Dendritic cell treated with granulocyte-macrophage colony-stimulating factor and Interleukin-4, amounts not matched to agents 40 ng/mL and 50 ng/mL, for 4 days (primary cell): ENCODE measurements at regions not wholly inside any gene's neighbourhood (a gene's known extent, or its start where the extent isn't known, plus 50 kb on each side); places are given as distances from the start of the nearest gene placed in this dataset.
A peak's percentile ranks its signal among the peaks of the same experiment; 100 is the strongest.

Experiments used
- H3K27ac Mint-ChIP-seq: one replicate; pipeline ENCODE4 v1.8.0; 2022; ENCODE audit warnings: mild to moderate bottlenecking, mixed read lengths
- H3K27me3 Mint-ChIP-seq: one replicate; pipeline ENCODE4 v1.8.0; 2022; ENCODE audit warnings: mild to moderate bottlenecking, mixed read lengths
- H3K36me3 Mint-ChIP-seq: one replicate; pipeline ENCODE4 v1.8.0; 2022; ENCODE audit warnings: low read depth, mixed read lengths
- H3K4me1 Mint-ChIP-seq: one replicate; pipeline ENCODE4 v1.8.0; 2022; ENCODE audit warnings: low read depth, mixed read lengths
- H3K4me3 Mint-ChIP-seq: one replicate; pipeline ENCODE4 v1.8.0; 2022; ENCODE audit warnings: mild to moderate bottlenecking, moderate library complexity, mixed read lengths
- H3K9me3 Mint-ChIP-seq: one replicate; pipeline ENCODE4 v1.8.0; 2022; ENCODE audit warnings: mixed read lengths
- intact Hi-C: fragments of 100-400 bp; cut with micrococcal nuclease; formaldehyde crosslinking; loops from one replicate; pipeline ENCODE4 v1.15.0; 2022

GRCh38 chr3:51621091-51621892, 49.8 kb upstream of the TEX264 start:
- Mint-ChIP-seq H3K4me1 (peaks cover 28% of the 10 kb centered on the region), H3K36me3 (no peaks in the 10 kb centered on the region), H3K27ac (peak overlapping the region; percentile 31), H3K9me3 (no peaks in the 10 kb centered on the region), H3K27me3 (no peaks in the 10 kb centered on the region), H3K4me3 (no peak overlapping the region)
- intact Hi-C loops: no loop called here
